ENCODE measurements at regions not wholly inside any gene's neighbourhood (a gene's known extent, or its start where the extent isn't known, plus 50 kb on each side); places are given as distances from the start of the nearest gene placed in this dataset.

DNA sequence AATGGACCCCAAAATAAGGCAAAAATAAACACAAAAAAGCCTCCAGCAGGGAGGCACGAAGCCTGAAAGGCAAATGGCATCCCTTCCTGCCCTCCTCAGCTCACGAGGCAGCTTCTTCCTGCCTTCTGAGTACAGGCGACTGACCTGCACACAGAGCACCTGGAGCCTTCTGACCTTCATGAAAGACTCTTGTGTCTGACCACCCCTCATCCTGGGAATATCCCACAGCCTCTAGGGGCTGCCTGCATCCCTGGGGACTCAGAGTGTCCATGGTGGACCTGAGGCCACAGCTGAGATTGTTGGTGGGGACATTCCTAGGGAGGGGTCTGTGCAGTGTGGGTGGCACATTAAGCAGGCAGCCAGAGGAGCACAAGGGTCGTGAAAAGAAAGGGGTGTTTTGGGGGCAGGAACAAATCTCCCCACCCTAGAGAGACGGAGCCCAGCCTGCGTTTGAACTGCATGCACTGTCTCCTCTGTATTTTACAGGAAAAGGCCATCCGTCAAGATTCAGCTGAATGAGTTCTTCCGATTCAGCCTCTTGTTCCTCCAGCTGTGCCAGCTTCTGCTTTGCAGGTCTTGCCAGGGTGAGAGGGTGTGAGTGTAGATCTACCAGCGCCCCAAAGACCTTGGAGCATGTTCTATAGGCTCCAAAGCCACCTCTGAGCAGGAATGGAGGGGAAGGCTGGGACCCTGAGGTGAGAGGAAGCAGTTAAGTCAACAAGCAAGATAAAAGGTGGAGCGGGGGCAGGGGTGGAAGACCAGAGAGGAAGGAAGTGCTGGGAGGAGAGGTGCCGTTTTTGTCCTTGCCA lies 80.4 kb upstream of the MEF2A start:
- H3K36me3 ChIP-seq, result no peaks in the 10 kb centered on the region
- peak overlapping the region in 3 of 4 donors; percentile 72 to 77 (median 76) for H3K27ac ChIP-seq
- ATAC-seq, result no peak
- H3K27me3 ChIP-seq, result no peaks in the 10 kb centered on the region
- 65 to 83% methylated on average over 9 of the region's 11 CpGs for WGBS, 2 donors (ENCODE audit: low coverage in 1 of 2)
- no peak overlapping the region for H3K4me3 ChIP-seq
- TF ChIP-seq, protein P1, sequence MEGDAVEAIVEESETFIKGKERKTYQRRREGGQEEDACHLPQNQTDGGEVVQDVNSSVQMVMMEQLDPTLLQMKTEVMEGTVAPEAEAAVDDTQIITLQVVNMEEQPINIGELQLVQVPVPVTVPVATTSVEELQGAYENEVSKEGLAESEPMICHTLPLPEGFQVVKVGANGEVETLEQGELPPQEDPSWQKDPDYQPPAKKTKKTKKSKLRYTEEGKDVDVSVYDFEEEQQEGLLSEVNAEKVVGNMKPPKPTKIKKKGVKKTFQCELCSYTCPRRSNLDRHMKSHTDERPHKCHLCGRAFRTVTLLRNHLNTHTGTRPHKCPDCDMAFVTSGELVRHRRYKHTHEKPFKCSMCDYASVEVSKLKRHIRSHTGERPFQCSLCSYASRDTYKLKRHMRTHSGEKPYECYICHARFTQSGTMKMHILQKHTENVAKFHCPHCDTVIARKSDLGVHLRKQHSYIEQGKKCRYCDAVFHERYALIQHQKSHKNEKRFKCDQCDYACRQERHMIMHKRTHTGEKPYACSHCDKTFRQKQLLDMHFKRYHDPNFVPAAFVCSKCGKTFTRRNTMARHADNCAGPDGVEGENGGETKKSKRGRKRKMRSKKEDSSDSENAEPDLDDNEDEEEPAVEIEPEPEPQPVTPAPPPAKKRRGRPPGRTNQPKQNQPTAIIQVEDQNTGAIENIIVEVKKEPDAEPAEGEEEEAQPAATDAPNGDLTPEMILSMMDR (IDR thresholded peaks at IDR 0.05), result no peak
- TF ChIP-seq EP300 (IDR thresholded peaks at IDR 0.05), result no peak
- TF ChIP-seq POLR2A (IDR thresholded peaks at IDR 0.05), result no peak
- no peak for TF ChIP-seq POLR2AphosphoS5 (IDR thresholded peaks at IDR 0.05)
- H3K9me3 ChIP-seq, result no peaks in the 10 kb centered on the region
- H3K4me1 ChIP-seq, result peaks cover 3 to 25% (median 5%) of the 10 kb centered on the region in 3 donors

DNA sequence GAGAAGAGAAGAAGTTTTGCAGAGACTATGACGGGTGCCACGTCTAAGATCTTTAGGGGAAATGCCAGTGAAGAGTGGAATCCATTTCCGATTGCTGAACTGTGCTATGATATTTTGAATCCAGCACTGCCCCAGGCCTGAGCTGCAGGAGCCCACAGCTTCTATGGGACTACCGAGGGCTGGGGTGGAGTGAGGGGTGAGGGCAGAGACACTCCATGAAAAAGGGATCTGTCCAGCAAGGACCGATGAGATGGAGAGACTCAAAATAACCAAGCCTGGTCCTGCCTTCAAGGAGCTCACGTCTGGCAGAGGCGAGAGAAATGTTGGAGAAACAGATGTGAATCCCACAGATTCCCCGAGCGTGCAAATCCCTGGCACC lies 79.8 kb upstream of the MEF2A start:
- H3K27ac ChIP-seq, result peak overlapping the region; percentile 3 to 77 (median 74)
- WGBS, 2 donors (ENCODE audit: low coverage in 1 of 2), result 39 to 57% methylated on average over 6 to 9 of the region's 9 CpGs
- H3K27me3 ChIP-seq, result no peaks in the 10 kb centered on the region
- TF ChIP-seq POLR2AphosphoS5 (IDR thresholded peaks at IDR 0.05) (no peak), EP300 (IDR thresholded peaks at IDR 0.05) (no peak), POLR2A (IDR thresholded peaks at IDR 0.05) (no peak)
- TF ChIP-seq, protein P1 (IDR thresholded peaks at IDR 0.05), result no peak
- peaks cover 3 to 25% (median 5%) of the 10 kb centered on the region in 3 donors for H3K4me1 ChIP-seq
- peak overlapping the region; percentile 35 to 52 for H3K4me3 ChIP-seq
- peak; percentile 25 for ATAC-seq
- H3K9me3 ChIP-seq, result no peaks in the 10 kb centered on the region
- no peaks in the 10 kb centered on the region for H3K36me3 ChIP-seq

DNA sequence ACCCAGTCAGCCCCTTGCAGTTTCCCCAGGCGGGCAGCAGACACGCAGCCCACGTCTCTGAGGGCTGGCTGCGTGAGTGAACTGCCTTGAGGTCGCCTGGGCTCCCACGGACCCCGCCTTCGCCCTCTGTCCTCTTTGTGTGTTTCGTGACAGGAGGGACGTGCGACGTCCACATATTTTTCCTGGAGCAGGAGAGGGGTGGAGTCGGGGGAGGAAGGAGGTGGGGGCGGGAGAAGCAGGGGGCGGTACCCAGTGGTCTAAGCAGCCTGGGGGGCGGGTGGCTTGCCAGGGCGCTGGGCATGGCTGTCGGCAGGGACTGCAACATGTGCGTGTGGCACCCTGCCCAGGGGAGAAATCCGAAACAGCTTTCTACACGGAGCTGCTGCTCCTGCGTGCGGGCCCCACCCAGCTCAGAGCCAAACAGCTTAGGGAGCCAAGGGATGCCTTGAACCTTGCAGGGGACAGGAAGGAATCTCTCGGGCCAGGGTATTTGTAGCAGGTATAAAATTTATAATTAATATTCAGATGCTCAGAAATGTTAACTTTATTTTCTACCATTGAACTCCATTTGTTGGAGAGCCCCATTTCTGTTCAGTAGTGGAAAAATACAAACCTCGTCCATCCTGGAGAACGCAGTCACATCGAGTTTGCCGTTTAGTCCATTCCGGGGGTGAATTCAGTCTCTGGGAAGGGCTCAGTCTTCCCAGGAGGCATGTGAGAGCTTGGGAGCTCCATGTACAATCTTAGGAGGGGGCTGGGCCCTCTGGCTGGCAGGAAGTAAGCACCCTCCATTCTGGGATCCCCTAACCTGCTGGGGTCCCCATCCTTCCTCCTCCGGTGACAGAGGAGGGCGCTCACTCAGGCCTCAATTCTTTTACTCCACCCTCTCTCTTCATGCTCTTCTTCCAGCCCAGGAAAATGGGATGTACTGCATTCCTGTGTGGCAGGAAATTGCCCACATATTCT lies 79.1 kb upstream of the MEF2A start:
- WGBS, 2 donors (ENCODE audit: low coverage in 1 of 2), result 2 to 16% methylated on average over 13 of the region's 31 CpGs

DNA sequence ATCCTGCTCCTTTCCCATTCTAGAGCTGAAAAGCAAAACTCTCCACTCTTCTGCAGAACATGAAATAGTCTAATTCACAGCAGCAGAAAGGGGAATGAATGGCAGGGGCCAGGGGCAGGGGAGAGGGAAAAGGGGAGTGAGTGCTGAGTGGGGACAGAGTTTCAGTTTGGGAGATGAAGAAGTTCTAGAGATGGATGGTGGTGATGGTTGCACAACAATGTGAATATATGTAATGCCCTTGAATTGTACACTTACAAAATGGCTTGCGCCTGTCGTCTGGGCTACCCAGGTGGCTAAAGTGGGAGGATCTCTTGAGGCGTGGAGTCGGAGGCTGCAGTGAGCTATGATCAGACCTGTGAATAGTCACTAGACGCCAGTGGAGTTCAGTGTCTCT lies 78.5 kb upstream of the MEF2A start:
- no peaks in the 10 kb centered on the region for H3K27me3 ChIP-seq
- peak overlapping the region in 1 of 2 donors; percentile 52 for H3K4me3 ChIP-seq
- WGBS, 2 donors (ENCODE audit: low coverage in 1 of 2), result 87 to 91% methylated on average over 3 to 5 of the region's 5 CpGs
- H3K9me3 ChIP-seq, result no peaks in the 10 kb centered on the region
- H3K27ac ChIP-seq, result peak overlapping the region in 3 of 4 donors; percentile 72 to 77 (median 76)
- H3K4me1 ChIP-seq, result peaks cover 3 to 25% (median 5%) of the 10 kb centered on the region in 3 donors
- H3K36me3 ChIP-seq, result no peaks in the 10 kb centered on the region
- TF ChIP-seq EP300 (IDR thresholded peaks at IDR 0.05) (no peak), POLR2AphosphoS5 (IDR thresholded peaks at IDR 0.05) (no peak), POLR2A (IDR thresholded peaks at IDR 0.05) (no peak)
- TF ChIP-seq, protein P1 (IDR thresholded peaks at IDR 0.05), result no peak
- ATAC-seq, result no peak

More for the DNA sequence above, 79.1 kb upstream of the MEF2A start:
- peak overlapping the region; percentile 3 to 77 (median 74) for H3K27ac ChIP-seq
- H3K36me3 ChIP-seq, result no peaks in the 10 kb centered on the region
- H3K4me1 ChIP-seq, result peaks cover 3 to 25% (median 5%) of the 10 kb centered on the region in 3 donors
- H3K9me3 ChIP-seq, result no peaks in the 10 kb centered on the region
- ATAC-seq, result peak; percentile 86
- H3K4me3 ChIP-seq, result peak overlapping the region; percentile 35 to 52
- TF ChIP-seq POLR2AphosphoS5 (IDR thresholded peaks at IDR 0.05) (peak; percentile 20), EP300 (IDR thresholded peaks at IDR 0.05) (no peak), POLR2A (IDR thresholded peaks at IDR 0.05) (no peak)
- TF ChIP-seq, protein P1 (IDR thresholded peaks at IDR 0.05), result no peak
- no peaks in the 10 kb centered on the region for H3K27me3 ChIP-seq

Data from gastroesophageal sphincter (tissue), 4 donors.